Testis (tissue), 2 donors: ENCODE measurements at regions not wholly inside any gene's neighbourhood (a gene's known extent, or its start where the extent isn't known, plus 50 kb on each side); places are given as distances from the start of the nearest gene placed in this dataset.

Experiments
- DNase-seq: peaks from one replicate; pipeline ENCODE4 v3.0.0-alpha.2; 2019
- H3K27ac ChIP-seq, 2 donors: fragments of 200-600 bp; sonication (generic); one replicate each; pipeline ENCODE4 v1.5.1; 2019
- H3K27me3 ChIP-seq: fragments of 200-600 bp; sonication (generic); one replicate; pipeline ENCODE4 v1.5.1; 2019
- H3K36me3 ChIP-seq: fragments of 200-600 bp; sonication (generic); one replicate; pipeline ENCODE4 v1.5.1; 2017; ENCODE audit warnings: low read depth; ENCODE audit errors: missing control alignments
- H3K4me1 ChIP-seq: fragments of 200-600 bp; sonication (generic); one replicate; pipeline ENCODE4 v1.5.1; 2019
- H3K4me3 ChIP-seq, 2 donors: fragments of 200-600 bp; sonication (generic); one replicate each; pipeline ENCODE4 v1.5.1; 2017 to 2019
- H3K9me3 ChIP-seq: fragments of 200-600 bp; sonication (generic); one replicate; pipeline ENCODE4 v1.5.1; 2017
- POLR2A ChIP-seq: fragments of 450-650 bp; IDR thresholded peaks from one replicate; pipeline ENCODE4 v1.6.1; 2017; ENCODE audit warnings: antibody characterized with exemption, mild to moderate bottlenecking, moderate library complexity
- WGBS, 2 donors: methylation state at CpG; one replicate each; pipeline ENCODE4 v1.1.5; 2018; 5-methylcytosine and 5-hydroxymethylcytosine counted together
- intact Hi-C: fragments of 100-400 bp; cut with DNase I; formaldehyde crosslinking; loops from one replicate; pipeline ENCODE4 v1.15.1; 2023; ENCODE audit warnings: low total_unique reads
- microRNA-seq, 2 donors: library from miRNA; unstranded; fragments of <30 nt; microRNA quantifications; one replicate each; pipeline ENCODE4, GENCODE V29; 2016; ENCODE audit warnings: borderline number of aligned reads in 2 of 2, borderline replicate concordance in 1 of 2
- small RNA-seq, 2 donors: library from RNA; depleted of rRNA; stranded (forward); fragments of <200 nt; gene quantifications; one replicate each; pipeline ENCODE3, GENCODE V24; 2016
- TF ChIP-seq, protein P1 (sequence below), 3 experiments: fragments of 450-650 bp in 2 of 3; fragments of 200-600 bp in 1 of 3; sonication (generic) in 1 of 3; IDR thresholded peaks; one replicate each; pipeline ENCODE4 v1.5.1; 2016 to 2019; ENCODE audit warnings: antibody characterized with exemption in 3 of 3, mild to moderate bottlenecking in 2 of 3, moderate library complexity in 1 of 3

DNA sequence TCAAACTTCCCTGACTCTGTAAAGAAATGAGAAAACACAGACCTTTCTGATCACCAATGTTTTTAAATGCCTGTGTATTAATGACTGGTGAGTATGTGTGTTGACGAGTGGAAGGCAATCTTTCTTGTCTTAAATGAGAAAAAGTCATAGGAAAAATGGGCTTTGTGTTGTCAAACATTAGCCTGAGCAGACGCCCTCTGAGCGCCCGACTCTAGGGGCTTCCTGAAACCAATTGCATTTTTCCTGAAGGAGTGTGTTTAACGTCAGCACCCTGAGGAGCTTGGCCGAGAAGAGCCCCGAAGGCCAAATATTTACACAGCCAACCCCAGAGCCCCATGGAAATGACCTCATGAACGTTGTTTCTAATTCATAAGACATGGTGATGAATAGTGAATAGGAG is 154.3 kb downstream of the PHF2 start:
- Histone ChIP-seq H3K36me3 (no peaks in the 10 kb centered on the region), H3K27ac (no peak overlapping the region), H3K4me1 (no peaks in the 10 kb centered on the region), H3K27me3 (no peaks in the 10 kb centered on the region), H3K9me3 (no peaks in the 10 kb centered on the region), H3K4me3 (no peak overlapping the region)
- intact Hi-C loops: no loop called here
- DNase-seq: no peak
- no peak for TF ChIP-seq POLR2A
- TF ChIP-seq, protein P1, sequence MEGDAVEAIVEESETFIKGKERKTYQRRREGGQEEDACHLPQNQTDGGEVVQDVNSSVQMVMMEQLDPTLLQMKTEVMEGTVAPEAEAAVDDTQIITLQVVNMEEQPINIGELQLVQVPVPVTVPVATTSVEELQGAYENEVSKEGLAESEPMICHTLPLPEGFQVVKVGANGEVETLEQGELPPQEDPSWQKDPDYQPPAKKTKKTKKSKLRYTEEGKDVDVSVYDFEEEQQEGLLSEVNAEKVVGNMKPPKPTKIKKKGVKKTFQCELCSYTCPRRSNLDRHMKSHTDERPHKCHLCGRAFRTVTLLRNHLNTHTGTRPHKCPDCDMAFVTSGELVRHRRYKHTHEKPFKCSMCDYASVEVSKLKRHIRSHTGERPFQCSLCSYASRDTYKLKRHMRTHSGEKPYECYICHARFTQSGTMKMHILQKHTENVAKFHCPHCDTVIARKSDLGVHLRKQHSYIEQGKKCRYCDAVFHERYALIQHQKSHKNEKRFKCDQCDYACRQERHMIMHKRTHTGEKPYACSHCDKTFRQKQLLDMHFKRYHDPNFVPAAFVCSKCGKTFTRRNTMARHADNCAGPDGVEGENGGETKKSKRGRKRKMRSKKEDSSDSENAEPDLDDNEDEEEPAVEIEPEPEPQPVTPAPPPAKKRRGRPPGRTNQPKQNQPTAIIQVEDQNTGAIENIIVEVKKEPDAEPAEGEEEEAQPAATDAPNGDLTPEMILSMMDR (IDR thresholded peaks at IDR 0.05): no peak
- 50 to 51% methylated on average over 8 of the region's 8 CpGs for WGBS, 2 donors

DNA sequence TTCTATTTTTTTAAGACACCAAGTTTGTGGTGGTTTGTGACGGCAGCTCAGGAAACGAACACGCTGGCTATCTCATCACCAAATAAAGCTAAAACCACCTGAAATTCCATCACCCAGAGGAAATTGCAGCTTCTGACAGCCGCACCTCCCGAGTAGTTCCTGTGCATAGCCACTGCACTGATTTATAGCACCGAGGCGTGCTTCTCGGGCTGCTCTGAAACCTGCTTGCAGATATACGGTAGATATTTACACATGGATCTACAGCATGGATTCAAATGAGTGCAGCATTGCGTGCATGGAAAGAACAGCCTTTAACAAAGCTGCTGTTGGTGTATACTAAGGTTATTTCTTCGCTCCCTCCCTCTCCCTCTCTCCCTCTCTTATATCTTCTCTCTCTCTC is 153.8 kb downstream of the PHF2 start:
- DNase-seq: no peak

More for the DNA sequence above, 153.8 kb downstream of the PHF2 start:
- Histone ChIP-seq H3K4me1 (no peaks in the 10 kb centered on the region), H3K27ac (no peak overlapping the region), H3K36me3 (no peaks in the 10 kb centered on the region), H3K9me3 (no peaks in the 10 kb centered on the region), H3K27me3 (no peaks in the 10 kb centered on the region), H3K4me3 (no peak overlapping the region)
- intact Hi-C loops: no loop called here
- no peak for TF ChIP-seq POLR2A
- TF ChIP-seq, protein P1 (IDR thresholded peaks at IDR 0.05): no peak
- WGBS, 2 donors: 36 to 54% methylated on average over 9 to 11 of the region's 11 CpGs

Small RNAs in the stretch of these regions (microRNA-seq; reads per million reads assigned to microRNA genes)
- 0 reads per million in 2 donors for gene MIR4291

Small RNAs in the stretch of these regions (small RNA-seq; reads per million reads assigned to genes)
- 0 reads per million in 2 donors for gene MIR4291
